ENCODE measurements at regions not wholly inside any gene's neighbourhood (a gene's known extent, or its start where the extent isn't known, plus 50 kb on each side); places are given as distances from the start of the nearest gene placed in this dataset.

GRCh38 chr11:45436118-45436517 lies 150.0 kb upstream of the SYT13 start:
- TF ChIP-seq POLR2AphosphoS5 (IDR thresholded peaks at IDR 0.05; ENCODE audit: low read depth, low read length) = no peak
- no peak for TF ChIP-seq FOXP2 (optimal IDR thresholded peaks at IDR 0.05; ENCODE audit: borderline replicate concordance, extremely low read depth, extremely low read length, insufficient read depth)
- TF ChIP-seq REST (IDR thresholded peaks at IDR 0.05; ENCODE audit: insufficient read depth in 1 of 2, low read depth in 2 of 2, low read length in 2 of 2) = no peak
- TF ChIP-seq TAF1 (IDR thresholded peaks at IDR 0.05; ENCODE audit: borderline replicate concordance, insufficient read depth, low read length) = no peak
- no peak for TF ChIP-seq SIN3A (IDR thresholded peaks at IDR 0.05; ENCODE audit: borderline replicate concordance, insufficient read depth, low read length)

GRCh38 chr11:45435706-45436105 lies 149.6 kb upstream of the SYT13 start:
- no peak for TF ChIP-seq SIN3A (IDR thresholded peaks at IDR 0.05; ENCODE audit: borderline replicate concordance, insufficient read depth, low read length)
- no peak for TF ChIP-seq REST (IDR thresholded peaks at IDR 0.05; ENCODE audit: insufficient read depth in 1 of 2, low read depth in 2 of 2, low read length in 2 of 2)
- TF ChIP-seq POLR2AphosphoS5 (IDR thresholded peaks at IDR 0.05; ENCODE audit: low read depth, low read length) = no peak
- TF ChIP-seq FOXP2 (optimal IDR thresholded peaks at IDR 0.05; ENCODE audit: borderline replicate concordance, extremely low read depth, extremely low read length, insufficient read depth) = no peak
- no peak for TF ChIP-seq TAF1 (IDR thresholded peaks at IDR 0.05; ENCODE audit: borderline replicate concordance, insufficient read depth, low read length)

- no peak for TF ChIP-seq REST (IDR thresholded peaks at IDR 0.05; ENCODE audit: insufficient read depth in 1 of 2, low read depth in 2 of 2, low read length in 2 of 2)
These were observed 146.8 kb upstream of the SYT13 start for GRCh38 chr11:45432910-45433309.

GRCh38 chr11:45432100-45432499 lies 146.0 kb upstream of the SYT13 start:
- TF ChIP-seq FOXP2 (optimal IDR thresholded peaks at IDR 0.05; ENCODE audit: borderline replicate concordance, extremely low read depth, extremely low read length, insufficient read depth) (no peak), POLR2AphosphoS5 (IDR thresholded peaks at IDR 0.05; ENCODE audit: low read depth, low read length) (no peak), TAF1 (IDR thresholded peaks at IDR 0.05; ENCODE audit: borderline replicate concordance, insufficient read depth, low read length) (no peak), SIN3A (IDR thresholded peaks at IDR 0.05; ENCODE audit: borderline replicate concordance, insufficient read depth, low read length) (no peak), REST (IDR thresholded peaks at IDR 0.05; ENCODE audit: insufficient read depth in 1 of 2, low read depth in 2 of 2, low read length in 2 of 2) (no peak)
